Breast epithelium (tissue), 4 donors: ENCODE measurements at regions not wholly inside any gene's neighbourhood (a gene's known extent, or its start where the extent isn't known, plus 50 kb on each side); places are given as distances from the start of the nearest gene placed in this dataset.

Experiments used
- DNase-seq, 2 donors: peaks; one replicate each; pipeline ENCODE4 v3.0.0-alpha.2; 2019; ENCODE audit warnings: low spot score in 2 of 2
- H3K27ac ChIP-seq, 2 donors: fragments of 200-600 bp; sonication (generic) in 1 of 2; one replicate each; pipeline ENCODE4 v1.5.1; 2016 to 2019; ENCODE audit warnings: mild to moderate bottlenecking in 1 of 2
- H3K27me3 ChIP-seq, 2 donors: fragments of 200-600 bp; sonication (generic) in 1 of 2; one replicate each; pipeline versions ENCODE4 v1.5.1 to v1.6.0; 2017 to 2019; ENCODE audit warnings: control low read depth in 1 of 2, mild to moderate bottlenecking in 1 of 2
- H3K36me3 ChIP-seq: fragments of 200-600 bp; one replicate; pipeline ENCODE4 v1.5.1; 2019
- H3K4me1 ChIP-seq, 2 donors: fragments of 200-600 bp; sonication (generic); one replicate each; pipeline ENCODE4 v1.5.1; 2016 to 2019; ENCODE audit warnings: control low read depth in 1 of 2
- H3K4me3 ChIP-seq, 3 donors: fragments of 200-600 bp; sonication (generic); 1 replicate in 2 of 3; 2 replicates in 1 of 3; pipeline ENCODE4 v1.5.1; 2016 to 2019; ENCODE audit warnings: mild to moderate bottlenecking in 3 of 3, moderate library complexity in 2 of 3
- H3K9me3 ChIP-seq, 2 donors: fragments of 200-600 bp; sonication (generic) in 1 of 2; one replicate each; pipeline ENCODE4 v1.5.1; 2016 to 2019; ENCODE audit warnings: control low read depth in 1 of 2
- POLR2A ChIP-seq: fragments of 450-650 bp; IDR thresholded peaks from one replicate; pipeline ENCODE4 v1.6.1; 2016; ENCODE audit warnings: antibody characterized with exemption, mild to moderate bottlenecking, moderate library complexity
- POLR2AphosphoS5 ChIP-seq, 3 donors: sonication (generic); formaldehyde crosslinking; IDR thresholded peaks; one replicate each; pipeline ENCODE4 v1.6.1; 2017; ENCODE audit warnings: antibody characterized with exemption in 3 of 3
- intact Hi-C: fragments of 100-400 bp; cut with DNase I; formaldehyde crosslinking; loops from one replicate; pipeline ENCODE4 v1.15.1; 2023; ENCODE audit warnings: low total_unique reads
- TF ChIP-seq, protein P1 (sequence below), 3 donors: fragments of 450-650 bp; IDR thresholded peaks; one replicate each; pipeline ENCODE4 v1.5.1; 2016 to 2017; ENCODE audit warnings: antibody characterized with exemption in 3 of 3, mild to moderate bottlenecking in 3 of 3, moderate library complexity in 3 of 3

DNA sequence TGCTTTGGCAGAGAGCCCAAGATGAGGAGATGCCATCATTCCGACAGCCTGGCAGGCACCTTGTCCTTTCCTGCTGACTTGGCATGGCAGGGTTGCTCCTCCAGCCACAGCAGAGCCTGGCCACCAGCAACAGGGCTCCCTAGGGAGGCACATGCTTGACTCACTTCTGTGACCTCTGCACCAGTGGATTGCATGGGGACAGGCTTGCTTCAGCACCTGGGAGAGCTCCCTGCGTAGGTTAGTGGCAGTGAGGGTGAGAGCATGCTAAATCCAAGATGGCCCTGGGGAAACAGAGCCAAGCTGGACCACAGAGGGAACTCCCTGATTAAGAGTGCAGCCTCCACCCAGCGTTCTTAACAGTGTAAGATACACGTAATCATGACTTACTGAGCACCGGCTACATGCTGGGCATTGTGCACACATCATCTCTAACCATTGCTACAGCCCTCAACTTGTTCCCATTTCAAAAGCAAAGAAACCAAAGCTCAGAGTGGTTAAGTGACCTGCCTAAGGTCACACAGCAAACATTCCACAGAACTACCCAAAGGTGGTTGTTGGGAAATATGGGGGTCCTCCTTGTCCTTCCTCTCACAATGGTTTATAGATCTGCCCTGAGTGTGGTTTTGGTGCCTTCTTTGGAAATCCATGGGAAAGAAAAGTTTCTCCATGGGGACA, 116.6 kb upstream of the UQCRFS1 start:
- Histone ChIP-seq H3K36me3 (no peaks in the 10 kb centered on the region), H3K27me3 (peaks cover 0 to 6% of the 10 kb centered on the region in 2 donors), H3K27ac (no peak overlapping the region), H3K9me3 (peaks cover 0 to 6% of the 10 kb centered on the region in 2 donors), H3K4me3 (no peak overlapping the region), H3K4me1 (no peaks in the 10 kb centered on the region)
- TF ChIP-seq POLR2AphosphoS5 (IDR thresholded peaks at IDR 0.05) (no peak), POLR2A (no peak)
- TF ChIP-seq, protein P1, sequence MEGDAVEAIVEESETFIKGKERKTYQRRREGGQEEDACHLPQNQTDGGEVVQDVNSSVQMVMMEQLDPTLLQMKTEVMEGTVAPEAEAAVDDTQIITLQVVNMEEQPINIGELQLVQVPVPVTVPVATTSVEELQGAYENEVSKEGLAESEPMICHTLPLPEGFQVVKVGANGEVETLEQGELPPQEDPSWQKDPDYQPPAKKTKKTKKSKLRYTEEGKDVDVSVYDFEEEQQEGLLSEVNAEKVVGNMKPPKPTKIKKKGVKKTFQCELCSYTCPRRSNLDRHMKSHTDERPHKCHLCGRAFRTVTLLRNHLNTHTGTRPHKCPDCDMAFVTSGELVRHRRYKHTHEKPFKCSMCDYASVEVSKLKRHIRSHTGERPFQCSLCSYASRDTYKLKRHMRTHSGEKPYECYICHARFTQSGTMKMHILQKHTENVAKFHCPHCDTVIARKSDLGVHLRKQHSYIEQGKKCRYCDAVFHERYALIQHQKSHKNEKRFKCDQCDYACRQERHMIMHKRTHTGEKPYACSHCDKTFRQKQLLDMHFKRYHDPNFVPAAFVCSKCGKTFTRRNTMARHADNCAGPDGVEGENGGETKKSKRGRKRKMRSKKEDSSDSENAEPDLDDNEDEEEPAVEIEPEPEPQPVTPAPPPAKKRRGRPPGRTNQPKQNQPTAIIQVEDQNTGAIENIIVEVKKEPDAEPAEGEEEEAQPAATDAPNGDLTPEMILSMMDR (IDR thresholded peaks at IDR 0.05), result no peak
- intact Hi-C loops, result no loop called here
- DNase-seq, result no peak

DNA sequence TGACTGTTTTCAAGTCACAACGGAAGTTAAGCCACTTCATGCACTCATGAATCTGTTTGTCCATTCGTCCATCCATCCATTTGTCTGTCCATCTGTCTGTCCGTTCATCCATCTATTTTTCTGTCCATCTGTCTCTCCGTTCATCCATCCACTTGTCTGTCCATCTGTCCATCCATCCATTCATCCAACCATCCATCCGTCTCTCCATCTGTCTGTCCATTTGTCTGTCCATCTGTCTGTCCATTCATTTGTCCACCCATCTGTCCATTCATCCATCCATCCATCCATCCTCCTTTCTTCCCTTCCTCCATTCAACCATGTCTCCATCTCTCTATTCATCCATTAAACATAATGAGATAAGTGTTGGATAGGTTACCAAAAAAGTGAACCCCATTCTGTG, 123.5 kb upstream of the UQCRFS1 start:
- H3K9me3 ChIP-seq, result peaks cover 0 to 14% of the 10 kb centered on the region in 2 donors
- no peaks in the 10 kb centered on the region for H3K36me3 ChIP-seq
- H3K4me1 ChIP-seq, result no peaks in the 10 kb centered on the region
- DNase-seq, result no peak
- no peak overlapping the region for H3K4me3 ChIP-seq
- no peak overlapping the region for H3K27ac ChIP-seq
- TF ChIP-seq POLR2A (no peak), POLR2AphosphoS5 (IDR thresholded peaks at IDR 0.05) (no peak)
- TF ChIP-seq, protein P1 (IDR thresholded peaks at IDR 0.05), result no peak
- intact Hi-C loops, result no loop called here
- peaks cover 0 to 12% of the 10 kb centered on the region in 2 donors for H3K27me3 ChIP-seq

DNA sequence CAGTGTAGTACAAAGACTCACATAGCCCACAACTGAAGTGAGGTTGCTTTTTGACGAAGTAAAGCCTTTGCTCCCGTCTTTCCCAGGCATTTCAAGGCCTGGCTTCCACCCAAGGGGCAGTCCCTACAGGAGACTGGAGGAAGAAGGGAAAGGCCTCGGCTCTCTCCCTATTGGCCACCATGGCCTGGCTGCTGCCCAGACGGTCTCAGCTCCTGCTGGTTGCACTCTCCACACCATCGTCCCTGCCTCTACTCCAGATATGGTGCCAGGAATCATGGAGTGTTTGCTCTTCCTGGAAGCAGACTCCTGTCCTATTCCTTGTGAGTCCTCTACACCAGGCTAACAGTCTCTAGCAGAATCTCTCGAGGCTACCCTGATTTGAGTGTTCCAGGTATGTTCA, 124.1 kb upstream of the UQCRFS1 start:
- DNase-seq, result no peak
- Histone ChIP-seq H3K36me3 (no peaks in the 10 kb centered on the region), H3K27ac (no peak overlapping the region), H3K9me3 (peaks cover 0 to 20% of the 10 kb centered on the region in 2 donors), H3K4me1 (no peaks in the 10 kb centered on the region), H3K27me3 (peaks cover 0 to 12% of the 10 kb centered on the region in 2 donors), H3K4me3 (no peak overlapping the region)
- TF ChIP-seq, protein P1 (IDR thresholded peaks at IDR 0.05), result no peak
- TF ChIP-seq POLR2A (no peak), POLR2AphosphoS5 (IDR thresholded peaks at IDR 0.05) (no peak)
- intact Hi-C loops, result no loop called here

DNA sequence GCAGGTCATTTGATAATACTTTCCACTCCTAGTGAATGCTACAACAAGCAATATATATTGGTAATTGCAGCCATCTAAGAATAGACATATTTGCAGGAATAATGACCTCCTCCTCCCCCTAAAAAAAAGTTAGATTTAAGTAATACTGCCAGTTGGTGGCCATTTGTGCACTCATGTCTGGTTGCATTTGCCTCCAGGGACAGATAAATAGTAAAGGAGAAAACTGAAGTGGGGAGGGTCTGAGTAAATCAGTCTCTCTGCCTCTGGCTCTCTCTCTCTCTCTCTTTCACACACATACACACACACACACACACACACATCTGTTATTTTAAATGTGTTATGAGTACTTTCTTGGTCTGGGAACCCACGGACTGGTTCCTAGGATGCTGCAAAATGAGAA, 125.5 kb upstream of the UQCRFS1 start:
- H3K4me3 ChIP-seq, result no peak overlapping the region
- H3K9me3 ChIP-seq, result peaks cover 10 to 30% of the 10 kb centered on the region in 2 donors
- intact Hi-C loops, result no loop called here
- H3K4me1 ChIP-seq, result no peaks in the 10 kb centered on the region
- H3K27me3 ChIP-seq, result peaks cover 0 to 8% of the 10 kb centered on the region in 2 donors
- no peak for DNase-seq
- no peak overlapping the region for H3K27ac ChIP-seq
- TF ChIP-seq POLR2A, result no peak
- TF ChIP-seq, protein P1 (IDR thresholded peaks at IDR 0.05), result no peak
- no peak for TF ChIP-seq POLR2AphosphoS5 (IDR thresholded peaks at IDR 0.05)
- H3K36me3 ChIP-seq, result no peaks in the 10 kb centered on the region

DNA sequence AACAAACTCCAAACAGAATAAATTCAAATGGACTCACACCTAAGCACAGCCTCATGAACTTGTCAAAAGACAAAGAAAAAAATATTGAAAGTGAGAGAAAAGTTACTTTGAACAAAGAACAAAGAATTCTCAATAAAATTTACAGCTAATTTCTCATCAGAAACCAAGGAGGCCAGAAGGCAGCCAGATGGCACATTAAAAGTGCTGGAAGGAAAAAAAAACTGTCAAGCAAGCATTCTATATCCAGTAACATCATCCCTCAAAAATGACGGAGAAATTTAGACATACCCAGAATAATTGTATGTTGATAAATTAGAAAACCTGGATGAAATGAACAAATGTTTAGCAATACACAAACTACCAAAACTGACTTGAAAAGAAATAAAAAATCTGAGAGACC, 129.8 kb upstream of the UQCRFS1 start:
- TF ChIP-seq POLR2A, result no peak
- TF ChIP-seq, protein P1 (IDR thresholded peaks at IDR 0.05), result no peak
- TF ChIP-seq POLR2AphosphoS5 (IDR thresholded peaks at IDR 0.05), result no peak
- Histone ChIP-seq H3K27ac (no peak overlapping the region), H3K4me1 (no peaks in the 10 kb centered on the region), H3K9me3 (peaks cover 18 to 71% of the 10 kb centered on the region in 2 donors), H3K36me3 (no peaks in the 10 kb centered on the region), H3K27me3 (no peaks in the 10 kb centered on the region), H3K4me3 (no peak overlapping the region)
- intact Hi-C loops, result no loop called here
- no peak for DNase-seq
